GM13977 (cell line): ENCODE measurements at regions not wholly inside any gene's neighbourhood (a gene's known extent, or its start where the extent isn't known, plus 50 kb on each side); places are given as distances from the start of the nearest gene placed in this dataset.

Experiments
- DNase-seq: peaks from one replicate; pipeline ENCODE4 v3.0.0; 2012; ENCODE audit warnings: low spot score
- CTCF ChIP-seq: IDR thresholded peaks from 2 replicates; pipeline ENCODE4 v1.5.1; 2012; ENCODE audit warnings: mild to moderate bottlenecking, control low read depth; ENCODE audit not compliant: insufficient read depth; ENCODE audit errors: extremely low read depth, missing control alignments
- in situ Hi-C: fragments of 300-500 bp; cut with MboI; formaldehyde crosslinking; loops from one replicate; pipeline ENCODE4 v1.12.0; 2022; ENCODE audit warnings: low sequenced_read_pairs, low pct_unique_long_range_greater_than_20kb, mixed read lengths, inconsistent platforms; ENCODE audit not compliant: unreplicated experiment

GRCh38 chr13:61146158-61146557, 269.5 kb downstream of the PCDH20 start:
- no peak for TF ChIP-seq CTCF
- in situ Hi-C loops = no loop called here
- no peak for DNase-seq

- no peak for DNase-seq
- in situ Hi-C loops = no loop called here
- TF ChIP-seq CTCF = no peak
These were observed 270.6 kb downstream of the PCDH20 start for GRCh38 chr13:61144834-61145593.

GRCh38 chr13:61144301-61144700, 271.3 kb downstream of the PCDH20 start:
- DNase-seq = no peak
- TF ChIP-seq CTCF = no peak
- in situ Hi-C loops = no loop called here

- in situ Hi-C loops = no loop called here
- DNase-seq = no peak
- no peak for TF ChIP-seq CTCF
These were observed 273.1 kb downstream of the PCDH20 start for GRCh38 chr13:61142506-61142905.

GRCh38 chr13:61138857-61139256, 276.8 kb downstream of the PCDH20 start:
- DNase-seq = no peak
- in situ Hi-C loops = no loop called here
- no peak for TF ChIP-seq CTCF

GRCh38 chr13:61136515-61136914, 279.1 kb downstream of the PCDH20 start:
- no peak for TF ChIP-seq CTCF
- DNase-seq = no peak
- in situ Hi-C loops = no loop called here
